ENCODE measurements at regions not wholly inside any gene's neighbourhood (a gene's known extent, or its start where the extent isn't known, plus 50 kb on each side); places are given as distances from the start of the nearest gene placed in this dataset.
"Not testable (repeated sequence)": the region's sequence is repeated elsewhere in the genome, so short reads cannot be mapped to it uniquely, and the experiment has no call there.

- TF ChIP-seq ATF3 (IDR thresholded peaks at IDR 0.05) = no peak
- no peak for TF ChIP-seq EGR1 (IDR thresholded peaks at IDR 0.05; ENCODE audit: low read depth)
- TF ChIP-seq TCF7L2 (IDR thresholded peaks at IDR 0.05; ENCODE audit: borderline replicate concordance, extremely low read depth, insufficient read depth, insufficient read length) = no peak
These were observed 113.7 kb upstream of the CDH11 start (continued) for GRCh38 chr16:65235339-65236177.

- H4K20me1 ChIP-seq (ENCODE audit: insufficient read depth); DNase-seq (ENCODE audit: low read depth, low spot score); RAD21 ChIA-PET (ENCODE audit: low non-redundant PET in 1 of 2, low total read pairs in 2 of 2, uncharacterized antibody in 2 of 2, unreplicated experiment in 2 of 2); H3K4me2 ChIP-seq (ENCODE audit: low read length); ATAC-seq; CTCF ChIA-PET; H3K79me2 ChIP-seq (ENCODE audit: insufficient read depth, low read length); H3K27ac ChIP-seq (ENCODE audit: low read depth, low read length); H3K4me3 ChIP-seq (replicated peaks in 1 of 2; ENCODE audit: low read depth in 1 of 2, low read length in 2 of 2); H3K9me3 ChIP-seq (ENCODE audit: control insufficient read depth in 1 of 2, insufficient read depth in 1 of 2, low read depth in 1 of 2, low read length in 2 of 2); H2AFZ ChIP-seq (ENCODE audit: low read depth, low read length, poor library complexity, severe bottlenecking); H3K9me2 ChIP-seq (ENCODE audit: insufficient read depth); H3K4me1 ChIP-seq (ENCODE audit: control insufficient read depth in 1 of 2, insufficient read depth in 2 of 2, low read length in 2 of 2); POLR2A ChIA-PET; H3K9ac ChIP-seq (ENCODE audit: low read length); intact Hi-C loops (cut with micrococcal nuclease); H3K36me3 ChIP-seq (ENCODE audit: control insufficient read depth in 1 of 2, insufficient read depth in 2 of 2, low read length in 2 of 2); BruUV-seq (replicated peaks); H3K27me3 ChIP-seq (ENCODE audit: insufficient read depth, low read length): not testable (repeated sequence)
These were observed 113.0 kb upstream of the CDH11 start for GRCh38 chr16:65234721-65235320.

GRCh38 chr16:65229191-65229662 lies 107.4 kb upstream of the CDH11 start:
- no TSS peak for BruUV-seq (replicated peaks)
- peaks cover 5 to 28% of the 10 kb centered on the region in 2 experiments; a peak in 2 of 4 replicates for H3K9me3 ChIP-seq (ENCODE audit: control insufficient read depth in 1 of 2, insufficient read depth in 1 of 2, low read depth in 1 of 2, low read length in 2 of 2)
- H3K4me3 ChIP-seq (replicated peaks in 1 of 2; ENCODE audit: low read depth in 1 of 2, low read length in 2 of 2) = no peak overlapping the region
- H3K27me3 ChIP-seq (ENCODE audit: insufficient read depth, low read length) = no peaks in the 10 kb centered on the region
- no peak overlapping the region for H3K4me2 ChIP-seq (ENCODE audit: low read length)
- no peaks in the 10 kb centered on the region for H3K79me2 ChIP-seq (ENCODE audit: insufficient read depth, low read length)
- ChIA-PET RAD21 (ENCODE audit: low non-redundant PET in 1 of 2, low total read pairs in 2 of 2, uncharacterized antibody in 2 of 2, unreplicated experiment in 2 of 2) (no interaction called here), CTCF (no interaction called here), POLR2A (no interaction called here)
- no peak overlapping the region for H3K9ac ChIP-seq (ENCODE audit: low read length)
- no peaks in the 10 kb centered on the region for H4K20me1 ChIP-seq (ENCODE audit: insufficient read depth)
- H3K9me2 ChIP-seq (ENCODE audit: insufficient read depth) = no peaks in the 10 kb centered on the region
- DNase-seq (ENCODE audit: low read depth, low spot score) (no peak), ATAC-seq (no peak)
- no peak overlapping the region for H3K27ac ChIP-seq (ENCODE audit: low read depth, low read length)
- TF ChIP-seq EZH2 (IDR thresholded peaks at IDR 0.05) = no peak
- no peak for TF ChIP-seq YY1 (IDR thresholded peaks at IDR 0.05; ENCODE audit: extremely low read depth, insufficient replicate concordance, low read depth, low read length)
- no peaks in the 10 kb centered on the region for H3K4me1 ChIP-seq (ENCODE audit: control insufficient read depth in 1 of 2, insufficient read depth in 2 of 2, low read length in 2 of 2)
- intact Hi-C loops (cut with micrococcal nuclease) = no loop called here
- no peaks in the 10 kb centered on the region for H3K36me3 ChIP-seq (ENCODE audit: control insufficient read depth in 1 of 2, insufficient read depth in 2 of 2, low read length in 2 of 2)
- no peak overlapping the region for H2AFZ ChIP-seq (ENCODE audit: low read depth, low read length, poor library complexity, severe bottlenecking)
